Astrocyte (in vitro differentiated cells and primary cell): ENCODE measurements at regions not wholly inside any gene's neighbourhood (a gene's known extent, or its start where the extent isn't known, plus 50 kb on each side); places are given as distances from the start of the nearest gene placed in this dataset.

Experiments
- CTCF ChIP-seq: IDR thresholded peaks from 2 replicates; pipeline ENCODE4 v1.5.1; 2011; ENCODE audit warnings: low read depth, mild to moderate bottlenecking, inconsistent platforms, low read length, moderate library complexity; ENCODE audit not compliant: insufficient read depth
- EZH2 ChIP-seq: IDR thresholded peaks from 2 replicates; pipeline ENCODE4 v1.6.1; 2012; ENCODE audit warnings: mild to moderate bottlenecking, low read length, inconsistent platforms; ENCODE audit not compliant: insufficient read depth

- TF ChIP-seq CTCF: no peak
- no peak for TF ChIP-seq EZH2
Measured at GRCh38 chr10:34907743-34908430, 92.8 kb upstream of the PARD3 start.
